CD8-positive, alpha-beta memory T cell (primary cell): ENCODE measurements at regions not wholly inside any gene's neighbourhood (a gene's known extent, or its start where the extent isn't known, plus 50 kb on each side); places are given as distances from the start of the nearest gene placed in this dataset.
"Not testable (repeated sequence)": the region's sequence is repeated elsewhere in the genome, so short reads cannot be mapped to it uniquely, and the experiment has no call there.

ENCODE experiments used
- CTCF ChIA-PET: fragments of 350-600 bp; sonication (Branson Sonifier 250); formaldehyde crosslinking; loops from one replicate; lab custom pipeline; 2021; ENCODE audit warnings: antibody characterized with exemption; lab: Charles Lee
- POLR2A ChIA-PET: fragments of 350-600 bp; sonication (Branson Sonifier 250); formaldehyde crosslinking; loops from one replicate; lab custom pipeline; 2021; ENCODE audit warnings: antibody characterized with exemption; lab: Charles Lee
- DNase-seq, 5 donors: peaks; one replicate each; pipeline versions ENCODE4 v3.0.0 to v3.0.0-alpha.2; 2020 to 2022; ENCODE audit warnings: mixed read lengths in 1 of 5
- H3K27ac ChIP-seq: one replicate; pipeline ENCODE4 v1.7.0; 2013; ENCODE audit warnings: low read depth, mild to moderate bottlenecking, low read length, moderate library complexity
- H3K27me3 ChIP-seq: 2 replicates; pipeline ENCODE4 v1.7.0; 2013; ENCODE audit warnings: low read length, mild to moderate bottlenecking; ENCODE audit not compliant: insufficient read depth, poor library complexity, severe bottlenecking
- H3K36me3 ChIP-seq: 2 replicates; pipeline ENCODE4 v1.7.0; 2013; ENCODE audit warnings: mild to moderate bottlenecking, low read length, moderate library complexity; ENCODE audit not compliant: insufficient read depth
- H3K4me1 ChIP-seq: 2 replicates; pipeline ENCODE4 v1.7.0; 2013; ENCODE audit warnings: mild to moderate bottlenecking, low read length, moderate library complexity; ENCODE audit not compliant: insufficient read depth
- H3K4me3 ChIP-seq: 2 replicates; pipeline ENCODE4 v1.7.0; 2013; ENCODE audit warnings: mild to moderate bottlenecking, low read length
- H3K9me3 ChIP-seq: 2 replicates; pipeline ENCODE4 v1.7.0; 2013; ENCODE audit warnings: mild to moderate bottlenecking, low read length
- H3K27ac Mint-ChIP-seq, 8 donors: one replicate each; pipeline ENCODE4 v1.8.0; 2020 to 2021; ENCODE audit warnings: mixed read lengths in 8 of 8, mild to moderate bottlenecking in 6 of 8, inconsistent platforms in 3 of 8, moderate library complexity in 3 of 8
- H3K27me3 Mint-ChIP-seq, 2 donors: one replicate each; pipeline ENCODE4 v1.8.0; 2020 to 2021; ENCODE audit warnings: mixed read lengths in 2 of 2, mild to moderate bottlenecking in 1 of 2, moderate library complexity in 1 of 2
- H3K36me3 Mint-ChIP-seq, 3 donors: one replicate each; pipeline ENCODE4 v1.8.0; 2020 to 2021; ENCODE audit warnings: mixed read lengths in 3 of 3, inconsistent platforms in 1 of 3, mild to moderate bottlenecking in 1 of 3
- H3K4me1 Mint-ChIP-seq, 3 donors: one replicate each; pipeline ENCODE4 v1.8.0; 2020 to 2021; ENCODE audit warnings: mixed read lengths in 3 of 3, inconsistent platforms in 1 of 3, mild to moderate bottlenecking in 1 of 3
- H3K4me3 Mint-ChIP-seq, 7 donors: one replicate each; pipeline ENCODE4 v1.8.0; 2020 to 2021; ENCODE audit warnings: mixed read lengths in 7 of 7, mild to moderate bottlenecking in 6 of 7, moderate library complexity in 4 of 7, inconsistent platforms in 2 of 7
- H3K9me3 Mint-ChIP-seq, 5 donors: one replicate each; pipeline ENCODE4 v1.8.0; 2020 to 2022; ENCODE audit warnings: mixed read lengths in 5 of 5, mild to moderate bottlenecking in 3 of 5, moderate library complexity in 2 of 5, inconsistent platforms in 1 of 5

GRCh38 chr18:79590191-79591031 lies 89.2 kb upstream of the CTDP1 start:
- Histone ChIP-seq H3K27ac (no peak overlapping the region), H3K4me1 (no peaks in the 10 kb centered on the region), H3K36me3 (no peaks in the 10 kb centered on the region), H3K9me3 (no peaks in the 10 kb centered on the region), H3K27me3 (no peaks in the 10 kb centered on the region), H3K4me3 (no peak overlapping the region)
- ChIA-PET CTCF (no interaction called here), POLR2A (no interaction called here)
- Mint-ChIP-seq H3K4me1 (no peaks in the 10 kb centered on the region), H3K4me3 (no peak overlapping the region), H3K27me3 (peaks cover 10 to 11% of the 10 kb centered on the region in 2 donors), H3K27ac (no peak overlapping the region), H3K36me3 (peaks cover 0 to 5% (median 0%) of the 10 kb centered on the region in 3 donors), H3K9me3 (peaks cover 0 to 3% (median 2%) of the 10 kb centered on the region in 5 donors)
- peak in 1 of 5 donors; percentile 35 for DNase-seq

GRCh38 chr18:79591032-79591308 lies 88.6 kb upstream of the CTDP1 start:
- DNase-seq: peak in 1 of 5 donors; percentile 32
- peaks cover 0 to 5% (median 0%) of the 10 kb centered on the region in 3 donors for H3K36me3 Mint-ChIP-seq
- no peak overlapping the region for H3K27ac ChIP-seq
- ChIA-PET POLR2A (no interaction called here), CTCF (no interaction called here)
- H3K9me3 ChIP-seq: no peaks in the 10 kb centered on the region
- H3K4me1 Mint-ChIP-seq: no peaks in the 10 kb centered on the region
- no peaks in the 10 kb centered on the region for H3K36me3 ChIP-seq
- no peaks in the 10 kb centered on the region for H3K27me3 ChIP-seq
- no peaks in the 10 kb centered on the region for H3K4me1 ChIP-seq
- no peak overlapping the region for H3K27ac Mint-ChIP-seq
- H3K4me3 ChIP-seq: no peak overlapping the region
- peaks cover 0 to 3% (median 2%) of the 10 kb centered on the region in 5 donors for H3K9me3 Mint-ChIP-seq
- H3K27me3 Mint-ChIP-seq: peaks cover 10 to 11% of the 10 kb centered on the region in 2 donors
- H3K4me3 Mint-ChIP-seq: no peak overlapping the region

GRCh38 chr18:79592684-79593083 lies 86.9 kb upstream of the CTDP1 start:
- POLR2A ChIA-PET, H3K4me1 Mint-ChIP-seq, H3K36me3 ChIP-seq, CTCF ChIA-PET, DNase-seq, H3K27ac ChIP-seq, H3K27ac Mint-ChIP-seq, H3K4me1 ChIP-seq, H3K9me3 ChIP-seq, H3K9me3 Mint-ChIP-seq, H3K36me3 Mint-ChIP-seq, H3K27me3 ChIP-seq, H3K4me3 ChIP-seq, H3K4me3 Mint-ChIP-seq: not testable (repeated sequence)
- H3K27me3 Mint-ChIP-seq: peaks cover 11 to 15% of the 10 kb centered on the region in 2 donors

DNA sequence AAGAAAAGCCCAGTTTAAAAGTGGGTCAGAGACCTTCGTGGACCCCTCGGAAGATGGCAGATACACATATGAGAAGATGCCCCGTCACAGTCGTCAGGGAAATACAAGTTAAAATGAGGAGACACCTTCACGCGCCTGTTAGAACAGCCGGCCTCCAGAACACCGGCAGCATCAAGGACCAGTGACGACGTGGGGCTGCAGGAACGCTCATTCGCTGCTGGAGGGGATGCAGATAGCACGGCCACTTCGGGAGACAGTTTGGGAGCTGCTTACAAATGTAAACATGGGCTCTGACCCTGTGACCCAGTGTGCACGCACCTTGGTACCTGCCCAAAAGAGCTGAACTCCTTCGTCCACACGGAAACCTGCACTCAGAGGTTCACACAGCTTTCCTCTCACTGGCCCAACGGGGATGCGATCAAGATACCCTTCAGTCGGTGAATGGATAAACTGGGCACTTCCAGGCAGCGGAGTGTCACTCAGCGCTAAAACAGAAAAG lies 83.7 kb upstream of the CTDP1 start:
- POLR2A ChIA-PET: no interaction called here
- Histone ChIP-seq H3K36me3 (no peaks in the 10 kb centered on the region), H3K4me3 (no peak overlapping the region), H3K9me3 (no peaks in the 10 kb centered on the region), H3K27me3 (no peaks in the 10 kb centered on the region), H3K27ac (no peak overlapping the region), H3K4me1 (no peaks in the 10 kb centered on the region)
- DNase-seq: peak in 1 of 5 donors; percentile 26
- Mint-ChIP-seq H3K4me3 (no peak overlapping the region), H3K27ac (no peak overlapping the region), H3K27me3 (peaks cover 10 to 17% of the 10 kb centered on the region in 2 donors), H3K9me3 (peaks cover 0 to 3% (median 2%) of the 10 kb centered on the region in 5 donors), H3K36me3 (peaks cover 0 to 5% (median 0%) of the 10 kb centered on the region in 3 donors), H3K4me1 (no peaks in the 10 kb centered on the region)
- CTCF ChIA-PET: no interaction called here

DNA sequence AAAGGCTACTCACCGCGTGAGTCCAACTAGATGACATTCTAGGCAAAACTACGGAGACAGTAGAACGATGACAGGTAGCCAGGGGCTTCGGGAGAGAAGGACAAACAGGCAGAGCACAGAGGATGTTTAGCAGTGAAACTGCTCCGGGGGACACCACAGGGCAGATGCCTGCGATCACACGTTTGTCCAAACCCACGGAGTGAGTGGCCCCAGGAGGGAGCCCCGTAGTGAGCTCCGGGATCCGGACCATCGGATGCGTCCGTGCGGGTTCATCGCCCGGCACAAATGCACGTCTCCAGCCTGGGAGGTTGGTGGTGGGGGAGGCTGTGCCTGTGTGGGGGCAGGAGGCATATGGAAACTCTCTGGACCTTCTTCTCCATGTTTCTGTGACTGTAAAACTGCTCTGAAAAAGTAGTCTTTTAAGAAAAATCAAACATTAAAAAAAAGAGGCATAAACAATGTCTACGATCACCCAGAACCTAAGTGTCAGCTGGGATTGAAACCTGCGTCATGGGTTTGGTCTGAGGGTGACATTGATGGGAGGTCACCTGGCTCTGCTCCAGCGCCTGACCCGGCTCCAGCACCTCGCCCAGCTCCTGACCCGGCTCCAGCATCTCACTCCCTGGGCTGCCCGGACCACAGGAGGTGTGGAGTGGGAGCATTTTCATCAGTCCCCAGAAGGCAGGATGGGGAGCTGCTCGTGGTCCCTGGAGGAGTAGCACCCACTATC lies 83.0 kb upstream of the CTDP1 start:
- H3K9me3 ChIP-seq: no peaks in the 10 kb centered on the region
- no peak overlapping the region for H3K27ac ChIP-seq
- H3K4me1 ChIP-seq: no peaks in the 10 kb centered on the region
- H3K36me3 ChIP-seq: no peaks in the 10 kb centered on the region
- ChIA-PET CTCF (no interaction called here), POLR2A (no interaction called here)
- no peaks in the 10 kb centered on the region for H3K27me3 ChIP-seq
- H3K27ac Mint-ChIP-seq: no peak overlapping the region
- DNase-seq: peak in 1 of 5 donors; percentile 16
- peaks cover 6 to 13% of the 10 kb centered on the region in 2 donors for H3K27me3 Mint-ChIP-seq
- H3K9me3 Mint-ChIP-seq: peaks cover 0 to 3% (median 2%) of the 10 kb centered on the region in 5 donors
- peaks cover 0 to 5% (median 0%) of the 10 kb centered on the region in 3 donors for H3K36me3 Mint-ChIP-seq
- H3K4me3 ChIP-seq: no peak overlapping the region
- no peak overlapping the region for H3K4me3 Mint-ChIP-seq
- H3K4me1 Mint-ChIP-seq: no peaks in the 10 kb centered on the region

DNA sequence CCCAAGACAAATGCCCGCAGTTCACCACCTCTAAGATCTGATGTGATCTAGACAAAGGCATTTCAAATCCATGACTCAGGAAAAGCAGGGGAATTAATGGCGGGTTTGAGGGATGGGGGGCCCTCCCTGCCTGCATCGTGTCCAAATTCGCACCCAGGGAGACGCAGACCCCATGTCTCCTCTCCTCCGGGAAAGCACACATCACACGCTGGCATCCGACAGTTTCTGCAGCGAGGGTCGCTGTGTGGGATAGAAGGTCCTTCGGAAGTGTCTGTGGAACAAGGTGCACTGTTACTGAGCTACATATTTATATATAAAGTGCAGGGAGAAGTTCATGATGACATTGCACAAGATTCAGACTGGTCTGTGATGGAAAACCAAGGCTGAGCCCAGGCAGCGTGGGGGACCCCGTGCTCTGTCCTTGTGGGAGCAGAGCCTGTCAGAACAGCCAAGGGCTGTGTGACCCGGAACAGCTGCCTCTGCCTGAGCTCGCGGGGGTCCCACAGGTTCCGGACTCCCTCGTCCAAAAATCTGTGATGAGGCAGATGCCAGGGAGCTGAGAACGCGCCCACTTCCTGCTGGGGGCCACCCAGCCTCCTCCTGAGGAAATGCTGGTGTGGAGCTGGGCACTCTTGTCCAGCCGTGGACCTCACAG lies 82.3 kb upstream of the CTDP1 start:
- DNase-seq: peak in 1 of 5 donors; percentile 24
- H3K27ac ChIP-seq: no peak overlapping the region
- POLR2A ChIA-PET: no interaction called here
- H3K4me3 Mint-ChIP-seq: peak overlapping the region in 1 of 7 donors; percentile 6
- no peaks in the 10 kb centered on the region for H3K36me3 ChIP-seq
- H3K27me3 Mint-ChIP-seq: peaks cover 6 to 12% of the 10 kb centered on the region in 2 donors
- CTCF ChIA-PET: no interaction called here
- H3K27me3 ChIP-seq: no peaks in the 10 kb centered on the region
- no peaks in the 10 kb centered on the region for H3K9me3 ChIP-seq
- peaks cover 0 to 3% (median 2%) of the 10 kb centered on the region in 5 donors for H3K9me3 Mint-ChIP-seq
- H3K27ac Mint-ChIP-seq: no peak overlapping the region
- no peak overlapping the region for H3K4me3 ChIP-seq
- peaks cover 0 to 5% (median 0%) of the 10 kb centered on the region in 3 donors for H3K36me3 Mint-ChIP-seq
- H3K4me1 ChIP-seq: no peaks in the 10 kb centered on the region
- no peaks in the 10 kb centered on the region for H3K4me1 Mint-ChIP-seq

DNA sequence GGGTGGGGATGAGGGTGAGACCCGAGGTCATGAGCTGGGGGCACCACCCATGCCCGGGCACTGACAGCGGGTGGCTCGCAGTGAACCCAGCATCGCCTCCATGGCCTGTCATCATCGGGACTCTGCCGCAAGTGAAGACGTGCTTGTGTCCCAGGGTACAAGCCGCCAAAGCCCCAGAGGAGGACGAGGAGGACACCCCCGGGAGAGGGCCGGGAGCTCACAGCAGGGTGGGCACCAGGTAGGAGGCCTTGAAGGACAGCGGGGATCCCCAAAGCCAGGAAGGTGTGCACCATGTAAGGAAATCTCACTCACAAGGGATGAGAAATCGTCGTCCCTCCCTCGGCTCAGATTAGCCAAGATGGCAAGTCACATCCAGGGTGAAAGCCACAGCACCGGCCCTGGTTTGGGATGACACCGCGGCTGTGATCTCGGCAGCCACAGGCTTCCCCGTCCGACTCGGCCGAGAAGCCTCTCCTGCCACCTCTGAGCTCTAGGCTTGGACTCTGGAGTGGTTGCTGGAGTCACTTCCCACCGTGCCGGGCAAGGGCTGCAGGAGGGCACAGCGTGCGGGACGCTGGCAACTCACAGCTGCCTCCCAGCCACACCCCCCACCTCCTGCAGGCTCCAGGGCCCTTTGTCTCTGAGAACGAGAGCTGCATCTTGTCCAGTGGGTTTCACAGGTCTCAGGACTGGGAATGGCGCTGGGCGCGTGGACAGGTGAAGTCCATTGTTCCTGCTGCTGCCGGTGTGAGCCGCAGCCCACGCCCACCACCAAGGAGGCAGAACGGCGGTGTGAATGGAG lies 81.6 kb upstream of the CTDP1 start:
- Histone ChIP-seq H3K27ac (no peak overlapping the region), H3K27me3 (no peaks in the 10 kb centered on the region), H3K4me3 (no peak overlapping the region), H3K36me3 (no peaks in the 10 kb centered on the region), H3K4me1 (no peaks in the 10 kb centered on the region), H3K9me3 (no peaks in the 10 kb centered on the region)
- Mint-ChIP-seq H3K9me3 (peaks cover 0 to 3% (median 0%) of the 10 kb centered on the region in 5 donors), H3K4me3 (no peak overlapping the region), H3K4me1 (no peaks in the 10 kb centered on the region), H3K27me3 (peaks cover 3 to 12% of the 10 kb centered on the region in 2 donors), H3K36me3 (peaks cover 0 to 5% (median 0%) of the 10 kb centered on the region in 3 donors), H3K27ac (no peak overlapping the region)
- ChIA-PET CTCF (no interaction called here), POLR2A (no interaction called here)
- DNase-seq: peak in 1 of 5 donors; percentile 37
